ENCODE measurements at regions not wholly inside any gene's neighbourhood (a gene's known extent, or its start where the extent isn't known, plus 50 kb on each side); places are given as distances from the start of the nearest gene placed in this dataset.

- TF ChIP-seq, protein P1, sequence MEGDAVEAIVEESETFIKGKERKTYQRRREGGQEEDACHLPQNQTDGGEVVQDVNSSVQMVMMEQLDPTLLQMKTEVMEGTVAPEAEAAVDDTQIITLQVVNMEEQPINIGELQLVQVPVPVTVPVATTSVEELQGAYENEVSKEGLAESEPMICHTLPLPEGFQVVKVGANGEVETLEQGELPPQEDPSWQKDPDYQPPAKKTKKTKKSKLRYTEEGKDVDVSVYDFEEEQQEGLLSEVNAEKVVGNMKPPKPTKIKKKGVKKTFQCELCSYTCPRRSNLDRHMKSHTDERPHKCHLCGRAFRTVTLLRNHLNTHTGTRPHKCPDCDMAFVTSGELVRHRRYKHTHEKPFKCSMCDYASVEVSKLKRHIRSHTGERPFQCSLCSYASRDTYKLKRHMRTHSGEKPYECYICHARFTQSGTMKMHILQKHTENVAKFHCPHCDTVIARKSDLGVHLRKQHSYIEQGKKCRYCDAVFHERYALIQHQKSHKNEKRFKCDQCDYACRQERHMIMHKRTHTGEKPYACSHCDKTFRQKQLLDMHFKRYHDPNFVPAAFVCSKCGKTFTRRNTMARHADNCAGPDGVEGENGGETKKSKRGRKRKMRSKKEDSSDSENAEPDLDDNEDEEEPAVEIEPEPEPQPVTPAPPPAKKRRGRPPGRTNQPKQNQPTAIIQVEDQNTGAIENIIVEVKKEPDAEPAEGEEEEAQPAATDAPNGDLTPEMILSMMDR (IDR thresholded peaks at IDR 0.05) = no peak
- TF ChIP-seq POLR2A (IDR thresholded peaks at IDR 0.05) = no peak
Measured at GRCh38 chr3:36248374-36248773, 131.9 kb upstream of the STAC start.
